ENCODE measurements at regions not wholly inside any gene's neighbourhood (a gene's known extent, or its start where the extent isn't known, plus 50 kb on each side); places are given as distances from the start of the nearest gene placed in this dataset.

DNA sequence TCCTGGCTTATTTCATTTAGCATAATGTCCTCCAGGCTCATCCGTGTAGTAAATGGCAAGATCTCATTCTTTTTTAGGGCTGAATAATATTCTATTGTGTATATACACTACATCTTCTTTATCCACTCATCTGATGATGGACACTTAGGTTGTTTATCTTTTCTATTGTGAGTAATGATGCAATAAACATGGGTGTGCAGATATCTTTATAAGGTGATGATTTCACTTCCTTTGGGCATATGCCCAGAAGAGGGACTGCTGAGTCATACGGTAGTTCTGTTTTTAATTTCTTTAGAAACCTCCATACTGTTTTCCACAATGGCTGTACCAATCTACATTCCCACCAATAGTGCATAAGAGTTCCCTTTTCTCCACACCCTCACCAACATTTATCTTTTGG, 317.6 kb upstream of the CNKSR2 start:
- DNase-seq: no peak

DNA sequence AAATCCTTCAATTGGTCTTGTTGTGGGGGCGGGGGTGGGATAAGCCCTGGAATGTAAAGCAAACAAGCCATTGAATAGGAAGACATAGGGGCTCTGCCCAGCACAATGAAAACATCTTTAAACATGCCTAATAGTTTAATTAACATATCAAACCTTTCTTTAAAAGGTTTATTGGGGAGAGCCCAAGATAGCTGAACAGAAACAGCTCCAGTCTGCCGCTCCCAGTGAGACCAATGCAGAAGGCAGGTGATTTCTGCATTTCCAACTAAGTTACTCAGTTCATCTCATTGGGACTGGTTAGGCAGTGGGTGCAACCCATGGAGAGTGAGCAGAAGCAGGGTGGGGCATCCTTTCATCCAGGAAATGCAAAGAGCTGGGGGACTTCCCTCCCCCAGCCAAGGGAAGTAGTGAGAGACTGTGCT, 327.2 kb upstream of the CNKSR2 start:
- no peak for DNase-seq

DNA sequence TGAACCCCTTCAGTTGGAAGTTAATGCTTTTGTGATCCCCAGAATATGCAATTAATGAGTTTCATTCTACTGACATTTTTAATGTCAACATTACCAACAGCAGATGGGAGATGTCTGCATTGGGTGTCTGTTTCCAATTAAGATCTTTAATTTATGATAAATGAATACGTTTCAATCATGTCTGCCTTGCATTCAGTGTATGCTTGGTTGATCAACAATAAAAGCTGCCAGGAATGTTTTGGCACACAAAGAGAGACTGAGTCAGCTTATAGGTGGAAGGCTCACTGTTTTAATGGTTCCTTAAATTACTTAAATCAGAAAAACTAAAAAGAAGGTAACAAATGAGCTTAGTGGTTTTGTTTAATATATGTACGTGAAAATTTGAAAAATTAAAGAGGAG, 359.9 kb upstream of the CNKSR2 start:
- DNase-seq: no peak

DNA sequence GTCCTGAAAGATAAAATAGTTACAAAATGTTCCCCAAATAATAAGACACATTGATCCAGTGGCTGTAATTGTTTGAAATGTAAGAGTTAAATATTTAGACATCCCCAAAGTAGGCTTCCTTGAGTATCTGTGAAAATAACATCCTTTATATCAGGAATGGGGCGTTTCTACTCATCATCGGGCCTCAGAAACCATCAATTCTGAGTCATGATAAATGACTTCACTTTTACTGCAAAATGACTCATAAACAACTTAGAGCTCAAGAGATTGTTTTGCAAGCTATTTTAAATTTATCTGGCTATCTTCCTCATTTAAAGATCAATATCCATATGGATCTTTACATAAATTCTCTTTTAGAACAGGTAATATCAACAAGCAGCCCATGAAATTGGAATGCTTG, 369.4 kb upstream of the CNKSR2 start:
- DNase-seq: no peak

- no peak for DNase-seq
Measured at GRCh38 chrX:20995829-20996228, 378.4 kb upstream of the CNKSR2 start.

GRCh38 chrX:20989361-20989760, 384.9 kb upstream of the CNKSR2 start:
- no peak for DNase-seq

DNA sequence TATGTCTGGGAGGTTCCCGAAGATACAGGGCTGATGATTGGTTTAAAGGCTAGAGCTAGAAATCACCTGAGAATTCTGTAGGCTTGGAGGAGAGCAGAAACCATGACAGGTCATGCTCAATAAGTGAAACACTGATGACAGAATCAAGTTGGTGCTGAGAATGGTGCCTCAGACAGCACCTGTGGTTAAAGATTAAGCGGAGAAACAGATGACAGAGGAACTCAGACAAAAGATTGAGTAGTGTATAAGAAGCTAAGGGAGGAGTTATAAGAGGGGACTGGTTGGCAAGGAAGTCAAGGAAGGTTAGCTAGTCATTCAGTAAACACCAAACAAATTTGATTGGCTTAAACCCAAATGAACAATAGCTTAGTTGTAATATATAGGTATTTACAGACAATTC, 385.4 kb upstream of the CNKSR2 start:
- no peak for DNase-seq

DNA sequence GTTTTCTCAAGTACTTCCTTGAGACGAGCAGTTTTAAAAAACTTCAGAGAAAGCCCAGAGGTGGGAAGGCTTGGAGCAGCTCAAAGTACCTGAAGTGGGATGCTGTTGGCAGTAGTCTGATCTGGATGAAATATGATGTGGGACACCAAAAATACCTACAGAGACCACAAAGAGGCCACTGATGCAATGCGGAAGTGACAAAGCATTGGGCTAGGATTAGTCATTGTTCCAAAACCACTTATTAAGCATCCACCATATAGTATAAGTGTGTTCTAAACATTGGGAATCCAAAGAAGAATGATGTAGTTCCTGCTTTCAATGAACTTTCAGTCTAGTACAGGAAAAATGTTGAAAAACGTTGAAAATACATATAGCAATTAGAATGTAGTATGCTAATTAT, 386.1 kb upstream of the CNKSR2 start:
- no peak for DNase-seq

- DNase-seq: no peak
Measured at GRCh38 chrX:20980426-20980825, 393.8 kb upstream of the CNKSR2 start.

GRCh38 chrX:20974326-20974725, 399.9 kb upstream of the CNKSR2 start:
- DNase-seq: no peak

- no peak for DNase-seq
Measured at GRCh38 chrX:20973038-20973437, 401.2 kb upstream of the CNKSR2 start.

DNA sequence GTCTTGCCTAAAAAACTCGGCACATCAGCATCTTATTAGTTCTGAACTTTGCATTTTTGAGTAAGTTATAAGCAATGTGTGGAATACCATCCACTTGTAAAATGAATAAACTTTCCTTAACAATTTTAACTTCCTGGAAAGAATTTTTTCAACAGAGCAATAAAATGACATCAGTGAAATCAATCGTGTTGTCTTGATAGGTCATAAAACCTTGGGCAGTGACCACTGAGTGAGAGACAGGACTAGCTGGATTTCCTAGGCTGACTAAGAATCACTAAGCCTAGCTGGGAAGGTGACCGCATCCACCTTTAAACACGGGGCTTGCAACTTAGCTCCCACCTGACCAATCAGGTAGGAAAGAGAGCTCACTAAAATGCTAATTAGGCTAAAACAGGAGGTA, 403.0 kb upstream of the CNKSR2 start:
- DNase-seq: no peak

- no peak for DNase-seq
Measured at GRCh38 chrX:20969565-20969964, 404.7 kb upstream of the CNKSR2 start.

- no peak for DNase-seq
Measured at GRCh38 chrX:20968996-20969395, 405.2 kb upstream of the CNKSR2 start.

GRCh38 chrX:20967725-20968124, 406.5 kb upstream of the CNKSR2 start:
- DNase-seq: no peak

- no peak for DNase-seq
Measured at GRCh38 chrX:20965270-20966044, 408.8 kb upstream of the CNKSR2 start.

DNA sequence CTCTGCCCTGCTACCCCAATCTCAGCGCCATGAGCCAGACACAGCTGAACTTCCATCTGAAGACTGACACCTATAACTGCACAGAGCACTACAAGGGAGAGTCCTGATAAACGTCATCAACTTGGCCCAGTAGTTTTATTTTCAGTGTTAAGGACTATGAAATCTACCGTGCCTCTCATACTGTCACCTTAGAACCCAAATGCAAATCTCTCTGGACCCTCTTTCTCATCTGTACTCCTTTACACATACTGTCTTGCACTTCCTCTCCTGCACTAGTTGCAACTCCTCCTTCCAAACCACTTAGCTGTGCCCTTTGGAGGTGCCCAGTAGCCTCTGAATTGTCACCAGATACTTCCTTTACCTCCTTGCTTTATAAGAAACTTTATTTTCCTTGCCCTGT, 420.2 kb upstream of the CNKSR2 start:
- no peak for DNase-seq

- DNase-seq: no peak
Measured at GRCh38 chrX:20952180-20952579, 422.0 kb upstream of the CNKSR2 start.

DNA sequence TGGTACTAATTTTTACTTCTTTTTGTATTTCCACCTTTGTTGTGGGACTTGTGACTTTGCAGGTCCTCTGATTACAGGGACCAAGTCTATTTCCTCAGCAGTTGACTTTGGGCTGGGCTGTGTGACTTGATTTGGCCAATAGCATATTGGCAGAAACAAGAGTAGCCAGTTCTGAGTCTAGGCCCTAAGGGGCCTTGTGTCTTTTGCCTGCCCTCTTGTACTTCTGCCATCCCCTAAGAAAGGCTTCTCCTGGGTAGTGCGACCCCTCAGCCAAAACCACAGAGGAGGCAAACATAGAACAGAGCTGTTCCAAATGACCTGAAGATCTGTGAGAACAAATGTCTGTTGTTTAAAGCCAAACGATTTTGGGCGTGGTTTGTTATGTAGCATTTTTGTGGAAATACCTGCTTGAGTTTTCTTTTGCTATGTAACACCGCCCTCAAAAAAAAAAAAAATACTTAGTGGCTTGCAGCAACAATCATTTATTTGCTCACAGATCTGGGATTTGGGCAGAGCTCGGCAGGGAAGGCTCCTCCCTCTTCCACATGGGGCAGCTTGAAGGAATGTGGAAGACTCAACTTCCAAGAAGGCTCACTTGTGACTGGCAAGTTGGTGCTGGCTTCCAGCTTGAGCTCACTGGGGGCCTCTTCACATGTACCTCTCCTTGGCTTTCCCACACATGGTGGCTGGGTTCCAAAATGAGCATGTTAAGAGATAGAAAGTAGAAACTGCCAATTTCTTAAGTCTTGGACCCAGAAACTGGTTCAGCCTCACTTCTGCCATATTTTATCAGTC, 423.0 kb upstream of the CNKSR2 start:
- no peak for DNase-seq

- DNase-seq: no peak
Measured at GRCh38 chrX:20947411-20947912, 426.8 kb upstream of the CNKSR2 start.

DNA sequence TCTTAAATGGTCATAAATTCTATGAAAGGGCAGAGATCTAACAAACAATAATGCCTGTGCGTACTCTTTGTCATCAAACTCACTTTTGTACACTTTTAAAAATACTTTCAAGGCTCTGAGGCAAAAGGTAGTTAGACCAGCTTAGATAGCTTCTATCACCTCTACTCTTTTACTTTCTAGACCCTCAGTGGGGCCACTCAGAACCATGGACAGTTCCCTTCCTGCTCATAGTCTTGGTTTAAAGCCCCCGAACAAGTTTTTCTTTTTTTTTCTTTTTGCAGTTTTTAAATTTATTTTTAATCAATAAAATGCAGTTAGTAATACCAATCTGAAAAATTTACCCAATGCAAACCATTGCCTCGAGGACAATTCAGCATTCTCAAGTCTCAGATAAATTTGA, 460.5 kb upstream of the CNKSR2 start:
- peak; percentile 2 for DNase-seq

DNA sequence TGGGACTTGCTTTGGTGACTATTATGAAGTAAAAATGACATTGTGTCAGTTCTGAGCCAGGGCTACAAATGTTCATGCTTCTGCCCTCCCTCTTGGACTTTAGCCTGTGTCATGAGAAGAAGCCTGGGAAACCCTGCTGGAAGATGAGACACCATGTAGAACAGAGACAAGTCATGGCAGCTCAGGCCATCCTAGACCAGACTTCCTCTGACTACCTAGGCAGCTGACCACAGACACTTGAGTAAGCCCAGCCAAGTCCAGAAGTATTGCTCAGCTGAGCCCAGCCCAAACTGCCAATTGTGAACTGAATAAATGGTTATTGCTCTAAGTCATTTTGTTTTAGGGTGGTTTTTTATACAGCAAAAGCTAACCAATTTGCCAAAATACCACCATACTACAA, 467.6 kb upstream of the CNKSR2 start:
- DNase-seq: no peak

- DNase-seq: no peak
Measured at GRCh38 chrX:20884565-20884964, 489.7 kb upstream of the CNKSR2 start.

- DNase-seq: no peak
Measured at GRCh38 chrX:20863649-20864048, 510.6 kb upstream of the CNKSR2 start.
